ENCODE measurements at regions not wholly inside any gene's neighbourhood (a gene's known extent, or its start where the extent isn't known, plus 50 kb on each side); places are given as distances from the start of the nearest gene placed in this dataset.
A peak's percentile ranks its signal among the peaks of the same experiment; 100 is the strongest.

GRCh38 chr5:86894056-86894455, 276.3 kb downstream of the COX7C start:
- DNase-seq (ENCODE audit: low spot score in 2 of 2) = no peak
- H3K27ac ChIP-seq = no peak overlapping the region
- TF ChIP-seq EP300 (IDR thresholded peaks at IDR 0.05) (no peak), CTCF (IDR thresholded peaks at IDR 0.05) (no peak), POLR2A (IDR thresholded peaks at IDR 0.05) (no peak)
- no peaks in the 10 kb centered on the region for H3K27me3 ChIP-seq
- no peak overlapping the region for H3K4me3 ChIP-seq
- H3K9me3 ChIP-seq = no peaks in the 10 kb centered on the region
- H3K4me1 ChIP-seq = no peaks in the 10 kb centered on the region
- no peaks in the 10 kb centered on the region for H3K36me3 ChIP-seq

DNA sequence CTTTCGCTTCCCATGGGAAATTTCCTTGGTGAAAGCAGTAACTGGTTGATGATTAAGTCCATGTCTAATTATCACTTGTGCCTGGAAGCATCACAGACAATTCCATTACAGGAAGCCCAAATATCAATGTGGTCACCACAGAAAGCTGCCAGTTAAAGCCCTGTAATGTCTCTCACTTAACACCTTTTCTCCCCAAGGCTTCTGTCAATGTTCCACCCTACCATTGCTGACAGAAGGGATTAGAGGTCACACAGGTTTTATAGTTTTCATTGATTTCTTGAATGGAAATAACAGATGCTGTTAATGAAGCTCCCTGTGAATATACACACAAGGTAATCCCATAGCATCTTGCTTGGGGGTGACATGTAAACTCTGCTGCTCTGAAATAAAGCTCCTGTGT, 279.2 kb downstream of the COX7C start:
- 93 to 94% methylated on average over 1 of the region's 1 CpG for WGBS, 2 donors
- no peak for DNase-seq (ENCODE audit: low spot score in 2 of 2)

DNA sequence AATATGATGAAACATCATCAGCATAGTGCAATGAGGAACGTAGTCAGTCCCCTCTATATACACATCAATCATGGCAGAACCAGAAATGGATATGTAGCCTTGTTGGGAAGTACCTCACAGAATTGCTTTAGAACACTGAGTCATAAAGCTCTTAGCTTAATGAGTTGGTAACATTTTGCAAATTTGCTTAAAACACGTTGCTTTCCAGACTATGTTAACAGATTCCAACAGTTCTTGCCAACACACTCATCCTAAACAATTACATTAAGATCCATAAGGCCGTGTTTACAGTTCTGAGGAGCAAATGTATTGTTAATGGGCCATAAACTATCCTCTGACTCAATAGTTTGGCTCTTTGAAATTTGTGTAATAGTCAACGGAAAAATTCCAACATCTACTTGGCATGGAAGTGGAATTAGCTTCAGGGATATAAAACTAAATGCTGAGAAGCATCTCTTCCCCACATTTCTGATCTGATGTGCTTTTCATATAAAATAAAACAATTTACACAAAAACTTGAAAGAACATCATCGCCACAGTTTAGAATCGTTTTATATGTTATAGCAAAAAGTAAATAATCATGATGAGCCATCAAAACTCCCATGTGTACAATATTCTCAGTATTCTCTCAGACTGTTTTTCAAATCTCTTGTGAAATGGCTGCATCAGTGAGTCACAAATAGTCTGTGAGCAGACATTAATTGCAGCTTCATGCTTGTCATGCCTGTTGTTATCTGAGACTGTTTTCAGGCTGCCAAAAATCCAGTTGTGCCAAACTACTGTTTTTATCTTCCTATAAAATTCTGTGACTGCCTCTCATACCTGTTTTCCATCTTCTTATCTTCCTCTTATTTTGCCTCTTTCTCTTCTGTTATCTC, 291.9 kb downstream of the COX7C start:
- no peaks in the 10 kb centered on the region for H3K9me3 ChIP-seq
- H3K27me3 ChIP-seq = no peaks in the 10 kb centered on the region
- 39 to 43% methylated on average over 6 of the region's 6 CpGs for WGBS, 2 donors
- H3K4me1 ChIP-seq = peaks cover 0 to 17% (median 0%) of the 10 kb centered on the region in 4 donors
- no peaks in the 10 kb centered on the region for H3K36me3 ChIP-seq
- H3K4me3 ChIP-seq = no peak overlapping the region
- no peak for DNase-seq (ENCODE audit: low spot score in 2 of 2)
- TF ChIP-seq POLR2A (IDR thresholded peaks at IDR 0.05) = no peak
- TF ChIP-seq EP300 (IDR thresholded peaks at IDR 0.05) = no peak
- no peak for TF ChIP-seq CTCF (IDR thresholded peaks at IDR 0.05)
- peak overlapping the region in 1 of 4 donors; percentile 32 for H3K27ac ChIP-seq

More for the DNA sequence above, 279.2 kb downstream of the COX7C start:
- Histone ChIP-seq H3K4me3 (no peak overlapping the region), H3K27me3 (no peaks in the 10 kb centered on the region), H3K27ac (no peak overlapping the region), H3K4me1 (no peaks in the 10 kb centered on the region), H3K9me3 (no peaks in the 10 kb centered on the region), H3K36me3 (no peaks in the 10 kb centered on the region)
- TF ChIP-seq EP300 (IDR thresholded peaks at IDR 0.05) = no peak
- no peak for TF ChIP-seq POLR2A (IDR thresholded peaks at IDR 0.05)

- no peak for DNase-seq (ENCODE audit: low spot score in 2 of 2)
- WGBS, 2 donors = 13 to 17% methylated on average over 2 of the region's 2 CpGs
- H3K9me3 ChIP-seq = no peaks in the 10 kb centered on the region
These were observed 299.4 kb downstream of the COX7C start for GRCh38 chr5:86917117-86917579.

DNA sequence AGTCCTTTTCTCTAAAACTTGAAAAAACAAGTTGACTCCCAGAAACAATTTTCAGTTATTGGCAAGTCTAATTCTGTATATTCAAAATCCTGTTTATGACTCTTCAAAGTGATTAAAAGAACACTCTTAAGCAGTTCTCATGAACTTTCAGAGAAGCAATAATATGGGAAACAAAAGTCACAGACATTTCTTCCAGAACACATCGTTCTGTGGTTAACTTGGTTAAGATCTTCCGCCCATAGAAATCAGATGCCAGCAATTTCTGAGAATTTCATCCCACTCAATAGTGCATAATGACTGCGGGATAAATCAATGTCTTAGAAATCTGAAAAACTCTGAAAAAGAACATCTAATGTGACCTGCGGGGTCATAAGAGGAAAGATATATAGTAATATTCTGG, 300.5 kb downstream of the COX7C start:
- no peak for DNase-seq (ENCODE audit: low spot score in 2 of 2)
- Histone ChIP-seq H3K27me3 (no peaks in the 10 kb centered on the region), H3K4me1 (no peaks in the 10 kb centered on the region), H3K9me3 (no peaks in the 10 kb centered on the region), H3K4me3 (no peak overlapping the region), H3K36me3 (no peaks in the 10 kb centered on the region), H3K27ac (no peak overlapping the region)
- TF ChIP-seq POLR2A (IDR thresholded peaks at IDR 0.05) = no peak
- TF ChIP-seq EP300 (IDR thresholded peaks at IDR 0.05) = no peak
- WGBS, 2 donors = 56 to 61% methylated on average over 4 of the region's 4 CpGs

More at GRCh38 chr5:86917117-86917579, 299.4 kb downstream of the COX7C start:
- TF ChIP-seq POLR2A (IDR thresholded peaks at IDR 0.05) = no peak
- TF ChIP-seq CTCF (IDR thresholded peaks at IDR 0.05) = no peak
- TF ChIP-seq EP300 (IDR thresholded peaks at IDR 0.05) = no peak
- no peaks in the 10 kb centered on the region for H3K27me3 ChIP-seq
- H3K36me3 ChIP-seq = no peaks in the 10 kb centered on the region
- no peaks in the 10 kb centered on the region for H3K4me1 ChIP-seq
- no peak overlapping the region for H3K4me3 ChIP-seq
- H3K27ac ChIP-seq = no peak overlapping the region

DNA sequence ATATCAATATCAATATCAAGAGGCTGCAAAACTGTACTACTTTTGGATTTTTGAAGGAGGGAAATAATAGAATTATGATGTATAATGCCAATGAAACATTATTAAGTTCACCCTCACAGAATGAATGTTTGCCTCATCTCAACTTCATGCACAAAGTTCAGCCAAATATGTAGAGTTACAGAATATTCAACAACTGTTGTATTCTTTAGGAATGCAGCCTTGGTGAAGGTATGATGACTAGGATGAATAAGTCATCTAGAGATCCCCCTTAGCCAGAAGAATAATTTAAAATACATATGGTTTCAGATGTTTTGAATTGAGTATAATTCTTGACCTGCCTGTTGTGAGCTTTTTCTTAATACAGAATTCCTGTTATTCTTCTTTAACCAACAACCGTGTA, 308.3 kb downstream of the COX7C start:
- 83 to 89% methylated on average over 1 of the region's 1 CpG for WGBS, 2 donors
- Histone ChIP-seq H3K4me1 (no peaks in the 10 kb centered on the region), H3K36me3 (no peaks in the 10 kb centered on the region), H3K27ac (no peak overlapping the region), H3K4me3 (no peak overlapping the region), H3K27me3 (no peaks in the 10 kb centered on the region), H3K9me3 (no peaks in the 10 kb centered on the region)
- no peak for DNase-seq (ENCODE audit: low spot score in 2 of 2)
- TF ChIP-seq EP300 (IDR thresholded peaks at IDR 0.05) (no peak), CTCF (IDR thresholded peaks at IDR 0.05) (no peak), POLR2A (IDR thresholded peaks at IDR 0.05) (no peak)
